Ishikawa (cell line): ENCODE measurements at regions not wholly inside any gene's neighbourhood (a gene's known extent, or its start where the extent isn't known, plus 50 kb on each side); places are given as distances from the start of the nearest gene placed in this dataset.

Source experiments
- CEBPB ChIP-seq: IDR thresholded peaks from 2 replicates; pipeline ENCODE4 v1.6.1; 2012
- CREB1 ChIP-seq: IDR thresholded peaks from 2 replicates; pipeline ENCODE4 v1.6.1; 2012; ENCODE audit warnings: low read depth
- EP300 ChIP-seq: IDR thresholded peaks from 2 replicates; pipeline ENCODE4 v1.6.1; 2012; ENCODE audit warnings: borderline replicate concordance
- RAD21 ChIP-seq: IDR thresholded peaks from 2 replicates; pipeline ENCODE4 v1.6.1; 2012; ENCODE audit warnings: low read depth
- TAF1 ChIP-seq: IDR thresholded peaks from 2 replicates; pipeline ENCODE4 v1.6.1; 2012; ENCODE audit warnings: low read depth, mild to moderate bottlenecking
- ZBTB7A ChIP-seq: IDR thresholded peaks from 2 replicates; pipeline ENCODE4 v1.6.1; 2012; ENCODE audit warnings: low read depth
- TF ChIP-seq, protein P1 (sequence below): IDR thresholded peaks from 2 replicates; pipeline ENCODE4 v1.6.1; 2012; ENCODE audit warnings: low read depth, mild to moderate bottlenecking
- TF ChIP-seq, protein P2 (sequence below): IDR thresholded peaks from 2 replicates; pipeline ENCODE4 v1.6.1; 2012

DNA sequence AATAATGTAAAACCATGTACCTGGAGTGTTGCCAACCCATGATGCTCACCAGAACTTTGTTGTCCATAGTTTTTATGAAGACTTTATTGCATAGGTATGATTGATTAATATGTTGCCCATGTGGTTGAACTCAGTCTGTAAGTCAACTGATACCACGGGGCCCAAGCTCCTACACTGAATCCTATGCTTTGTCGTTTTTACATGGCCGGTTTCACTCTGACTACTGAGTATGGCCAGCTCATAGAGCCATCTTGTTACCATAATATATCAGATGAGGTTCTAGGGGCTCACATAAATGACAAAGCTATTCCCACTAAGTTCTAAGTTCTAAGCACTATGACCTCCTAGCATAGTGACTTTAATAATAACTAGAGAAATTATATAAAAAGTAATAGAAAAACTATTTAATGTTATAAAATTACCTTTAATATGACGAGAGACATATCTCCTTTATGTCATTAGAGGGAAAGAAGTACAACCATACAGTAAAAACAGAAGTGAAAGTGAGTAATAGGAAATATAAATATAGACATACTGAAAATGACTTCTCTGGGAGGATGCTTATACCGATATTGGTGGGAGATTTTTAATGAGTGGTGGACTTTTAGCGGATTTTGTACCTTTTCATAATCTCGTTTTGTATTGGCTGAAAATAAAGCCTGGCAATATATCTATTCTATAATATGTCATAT, 983.4 kb upstream of the PRMT6 start:
- TF ChIP-seq CEBPB (no peak), ZBTB7A (no peak), TAF1 (no peak), CREB1 (no peak), RAD21 (no peak), EP300 (no peak)
- TF ChIP-seq, protein P1, sequence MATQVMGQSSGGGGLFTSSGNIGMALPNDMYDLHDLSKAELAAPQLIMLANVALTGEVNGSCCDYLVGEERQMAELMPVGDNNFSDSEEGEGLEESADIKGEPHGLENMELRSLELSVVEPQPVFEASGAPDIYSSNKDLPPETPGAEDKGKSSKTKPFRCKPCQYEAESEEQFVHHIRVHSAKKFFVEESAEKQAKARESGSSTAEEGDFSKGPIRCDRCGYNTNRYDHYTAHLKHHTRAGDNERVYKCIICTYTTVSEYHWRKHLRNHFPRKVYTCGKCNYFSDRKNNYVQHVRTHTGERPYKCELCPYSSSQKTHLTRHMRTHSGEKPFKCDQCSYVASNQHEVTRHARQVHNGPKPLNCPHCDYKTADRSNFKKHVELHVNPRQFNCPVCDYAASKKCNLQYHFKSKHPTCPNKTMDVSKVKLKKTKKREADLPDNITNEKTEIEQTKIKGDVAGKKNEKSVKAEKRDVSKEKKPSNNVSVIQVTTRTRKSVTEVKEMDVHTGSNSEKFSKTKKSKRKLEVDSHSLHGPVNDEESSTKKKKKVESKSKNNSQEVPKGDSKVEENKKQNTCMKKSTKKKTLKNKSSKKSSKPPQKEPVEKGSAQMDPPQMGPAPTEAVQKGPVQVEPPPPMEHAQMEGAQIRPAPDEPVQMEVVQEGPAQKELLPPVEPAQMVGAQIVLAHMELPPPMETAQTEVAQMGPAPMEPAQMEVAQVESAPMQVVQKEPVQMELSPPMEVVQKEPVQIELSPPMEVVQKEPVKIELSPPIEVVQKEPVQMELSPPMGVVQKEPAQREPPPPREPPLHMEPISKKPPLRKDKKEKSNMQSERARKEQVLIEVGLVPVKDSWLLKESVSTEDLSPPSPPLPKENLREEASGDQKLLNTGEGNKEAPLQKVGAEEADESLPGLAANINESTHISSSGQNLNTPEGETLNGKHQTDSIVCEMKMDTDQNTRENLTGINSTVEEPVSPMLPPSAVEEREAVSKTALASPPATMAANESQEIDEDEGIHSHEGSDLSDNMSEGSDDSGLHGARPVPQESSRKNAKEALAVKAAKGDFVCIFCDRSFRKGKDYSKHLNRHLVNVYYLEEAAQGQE: no peak
- TF ChIP-seq, protein P2, sequence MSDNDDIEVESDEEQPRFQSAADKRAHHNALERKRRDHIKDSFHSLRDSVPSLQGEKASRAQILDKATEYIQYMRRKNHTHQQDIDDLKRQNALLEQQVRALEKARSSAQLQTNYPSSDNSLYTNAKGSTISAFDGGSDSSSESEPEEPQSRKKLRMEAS: no peak
